Glutamatergic neuron (in vitro differentiated cells): ENCODE measurements at regions not wholly inside any gene's neighbourhood (a gene's known extent, or its start where the extent isn't known, plus 50 kb on each side); places are given as distances from the start of the nearest gene placed in this dataset.

Experiments used
- DNase-seq: peaks from one replicate; pipeline ENCODE4 v3.0.0; 2022
- H3K27ac Mint-ChIP-seq: one replicate; pipeline ENCODE4 v1.8.0; 2020; ENCODE audit warnings: mild to moderate bottlenecking, mixed read lengths, inconsistent platforms; ENCODE audit not compliant: unreplicated experiment
- H3K27me3 Mint-ChIP-seq: one replicate; pipeline ENCODE4 v1.8.0; 2020; ENCODE audit warnings: mild to moderate bottlenecking, moderate library complexity, mixed read lengths, inconsistent platforms; ENCODE audit not compliant: unreplicated experiment
- H3K36me3 Mint-ChIP-seq: one replicate; pipeline ENCODE4 v1.8.0; 2020; ENCODE audit warnings: mild to moderate bottlenecking, mixed read lengths, inconsistent platforms; ENCODE audit not compliant: unreplicated experiment
- H3K4me1 Mint-ChIP-seq: one replicate; pipeline ENCODE4 v1.8.0; 2020; ENCODE audit warnings: mild to moderate bottlenecking, low read depth, mixed read lengths, inconsistent platforms; ENCODE audit not compliant: unreplicated experiment
- H3K4me3 Mint-ChIP-seq: one replicate; pipeline ENCODE4 v1.8.0; 2020; ENCODE audit warnings: mild to moderate bottlenecking, mixed read lengths, inconsistent platforms; ENCODE audit not compliant: unreplicated experiment
- H3K9me3 Mint-ChIP-seq: one replicate; pipeline ENCODE4 v1.8.0; 2020; ENCODE audit warnings: mild to moderate bottlenecking, moderate library complexity, mixed read lengths, inconsistent platforms; ENCODE audit not compliant: unreplicated experiment
- TF ChIP-seq, protein P1 (sequence below): fragments of 200-600 bp; sonication (generic); IDR thresholded peaks from one replicate; pipeline ENCODE4 v1.5.0; 2021; ENCODE audit not compliant: partially characterized antibody, unreplicated experiment

DNA sequence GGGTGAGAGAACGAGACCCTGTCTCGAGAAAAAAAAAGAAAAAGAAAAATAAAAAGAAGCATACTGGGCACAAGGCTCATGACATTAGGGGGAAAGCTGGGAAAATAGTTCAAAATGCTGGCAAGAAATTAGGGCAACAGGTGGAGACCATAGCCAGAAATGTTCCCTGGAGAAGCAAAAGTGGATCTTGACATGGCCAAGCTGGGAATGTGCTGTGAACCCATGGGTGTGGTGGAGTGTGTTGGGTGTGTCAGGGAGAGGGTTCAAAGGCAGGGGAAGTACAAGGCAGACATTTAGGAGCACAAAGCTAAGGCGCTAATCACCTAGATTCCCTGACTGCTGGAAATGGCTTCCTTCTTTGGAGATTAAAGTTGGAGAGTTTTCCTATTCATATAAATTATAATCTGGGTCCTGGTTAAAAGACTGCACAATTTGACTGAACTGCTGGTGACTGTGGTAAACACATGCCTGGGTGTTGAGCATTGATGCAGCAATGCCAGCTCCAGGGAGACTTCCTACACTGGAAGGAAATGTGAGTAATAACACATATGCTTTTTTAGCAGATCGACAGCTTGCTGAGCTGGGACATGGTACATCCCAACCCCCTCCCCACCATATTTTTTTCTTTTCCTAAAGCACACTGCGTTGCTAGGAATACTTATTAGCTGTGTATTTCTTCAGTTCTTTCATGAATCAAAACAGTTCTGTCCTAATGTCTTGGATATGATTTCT is 70.1 kb upstream of the ARHGAP21 start:
- H3K4me3 Mint-ChIP-seq, result no peak overlapping the region
- H3K36me3 Mint-ChIP-seq, result no peaks in the 10 kb centered on the region
- no peak overlapping the region for H3K27ac Mint-ChIP-seq
- no peaks in the 10 kb centered on the region for H3K27me3 Mint-ChIP-seq
- H3K4me1 Mint-ChIP-seq, result peaks cover 1% of the 10 kb centered on the region
- no peaks in the 10 kb centered on the region for H3K9me3 Mint-ChIP-seq
- DNase-seq, result no peak
- TF ChIP-seq, protein P1, sequence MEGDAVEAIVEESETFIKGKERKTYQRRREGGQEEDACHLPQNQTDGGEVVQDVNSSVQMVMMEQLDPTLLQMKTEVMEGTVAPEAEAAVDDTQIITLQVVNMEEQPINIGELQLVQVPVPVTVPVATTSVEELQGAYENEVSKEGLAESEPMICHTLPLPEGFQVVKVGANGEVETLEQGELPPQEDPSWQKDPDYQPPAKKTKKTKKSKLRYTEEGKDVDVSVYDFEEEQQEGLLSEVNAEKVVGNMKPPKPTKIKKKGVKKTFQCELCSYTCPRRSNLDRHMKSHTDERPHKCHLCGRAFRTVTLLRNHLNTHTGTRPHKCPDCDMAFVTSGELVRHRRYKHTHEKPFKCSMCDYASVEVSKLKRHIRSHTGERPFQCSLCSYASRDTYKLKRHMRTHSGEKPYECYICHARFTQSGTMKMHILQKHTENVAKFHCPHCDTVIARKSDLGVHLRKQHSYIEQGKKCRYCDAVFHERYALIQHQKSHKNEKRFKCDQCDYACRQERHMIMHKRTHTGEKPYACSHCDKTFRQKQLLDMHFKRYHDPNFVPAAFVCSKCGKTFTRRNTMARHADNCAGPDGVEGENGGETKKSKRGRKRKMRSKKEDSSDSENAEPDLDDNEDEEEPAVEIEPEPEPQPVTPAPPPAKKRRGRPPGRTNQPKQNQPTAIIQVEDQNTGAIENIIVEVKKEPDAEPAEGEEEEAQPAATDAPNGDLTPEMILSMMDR, result no peak

DNA sequence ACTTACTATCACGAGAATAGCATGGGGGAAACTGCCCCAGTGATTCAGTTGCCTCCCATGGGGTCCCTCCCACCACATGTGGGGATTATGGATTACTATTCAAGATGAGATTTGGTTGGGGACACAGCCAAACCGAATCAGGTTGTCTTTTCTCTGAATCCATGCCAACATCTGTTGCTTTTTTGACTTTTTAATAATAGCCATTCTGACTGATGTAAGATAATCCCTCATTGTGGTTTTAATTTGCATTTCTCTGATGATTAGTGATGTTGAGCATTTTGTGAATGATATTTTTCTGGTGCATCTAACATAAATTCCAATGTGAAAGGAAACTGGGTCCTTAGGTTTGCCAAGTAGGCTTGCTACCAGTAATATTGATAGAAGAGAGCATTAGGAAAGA is 69.0 kb upstream of the ARHGAP21 start:
- H3K4me1 Mint-ChIP-seq, result peaks cover 1% of the 10 kb centered on the region
- no peak for DNase-seq
- no peaks in the 10 kb centered on the region for H3K36me3 Mint-ChIP-seq
- H3K27ac Mint-ChIP-seq, result no peak overlapping the region
- no peaks in the 10 kb centered on the region for H3K27me3 Mint-ChIP-seq
- no peaks in the 10 kb centered on the region for H3K9me3 Mint-ChIP-seq
- H3K4me3 Mint-ChIP-seq, result no peak overlapping the region
- TF ChIP-seq, protein P1, result no peak

DNA sequence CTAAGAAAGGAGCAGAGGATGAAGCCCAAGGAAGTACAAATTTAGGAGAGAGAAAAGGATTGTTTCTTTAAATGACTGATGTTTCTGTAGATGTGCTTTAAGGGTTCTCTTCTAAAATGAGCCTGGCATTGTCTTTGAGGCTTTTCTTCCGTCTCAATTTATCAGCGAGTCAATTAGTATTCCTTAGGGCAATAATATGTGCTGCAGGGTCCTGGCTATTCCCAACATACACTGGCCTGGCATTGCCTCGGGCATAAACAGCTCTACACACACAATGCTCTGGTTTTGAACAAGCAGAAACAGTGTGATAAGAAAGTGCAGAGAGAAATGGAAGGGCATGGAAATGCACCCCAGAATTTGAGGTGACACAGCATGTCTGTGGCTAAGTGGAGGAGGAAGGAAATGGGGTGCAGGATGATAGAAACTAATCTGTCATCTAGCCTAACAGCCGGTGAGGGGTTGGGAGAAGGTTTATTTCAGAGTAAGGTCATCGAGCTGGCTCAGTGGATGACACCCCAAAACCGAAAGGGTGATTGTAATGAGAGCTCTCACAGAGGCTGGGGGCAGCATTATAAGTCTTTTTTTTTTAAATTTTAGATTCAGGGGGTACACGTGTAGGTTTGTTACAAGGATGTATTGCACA is 67.5 kb upstream of the ARHGAP21 start:
- Mint-ChIP-seq H3K36me3 (no peaks in the 10 kb centered on the region), H3K27ac (no peak overlapping the region), H3K4me1 (peaks cover 1% of the 10 kb centered on the region), H3K27me3 (no peaks in the 10 kb centered on the region), H3K9me3 (no peaks in the 10 kb centered on the region), H3K4me3 (no peak overlapping the region)
- no peak for DNase-seq
- TF ChIP-seq, protein P1, result no peak

DNA sequence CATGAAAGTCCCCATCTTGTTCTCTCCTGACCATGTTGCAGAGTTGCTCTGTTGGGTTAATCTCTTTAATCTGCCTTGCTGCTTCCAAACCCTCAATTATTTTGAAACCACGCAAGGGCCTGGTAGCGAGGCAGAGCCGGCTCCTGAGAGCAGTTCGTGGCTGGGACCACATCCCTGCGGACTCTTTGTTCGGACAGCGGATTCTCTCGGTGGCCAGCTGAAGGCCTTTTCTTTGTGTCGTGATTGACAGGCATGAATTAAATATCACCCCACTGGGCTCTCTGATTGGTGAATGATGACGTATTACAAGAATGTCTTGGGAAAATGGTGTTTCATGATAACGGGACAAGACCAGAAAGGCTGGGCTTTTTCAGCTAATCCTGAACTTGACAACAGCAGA is 66.9 kb upstream of the ARHGAP21 start:
- Mint-ChIP-seq H3K4me1 (peaks cover 1% of the 10 kb centered on the region), H3K27ac (no peak overlapping the region), H3K36me3 (no peaks in the 10 kb centered on the region), H3K27me3 (no peaks in the 10 kb centered on the region), H3K9me3 (no peaks in the 10 kb centered on the region), H3K4me3 (no peak overlapping the region)
- peak; percentile 27 for DNase-seq
- TF ChIP-seq, protein P1, result no peak

DNA sequence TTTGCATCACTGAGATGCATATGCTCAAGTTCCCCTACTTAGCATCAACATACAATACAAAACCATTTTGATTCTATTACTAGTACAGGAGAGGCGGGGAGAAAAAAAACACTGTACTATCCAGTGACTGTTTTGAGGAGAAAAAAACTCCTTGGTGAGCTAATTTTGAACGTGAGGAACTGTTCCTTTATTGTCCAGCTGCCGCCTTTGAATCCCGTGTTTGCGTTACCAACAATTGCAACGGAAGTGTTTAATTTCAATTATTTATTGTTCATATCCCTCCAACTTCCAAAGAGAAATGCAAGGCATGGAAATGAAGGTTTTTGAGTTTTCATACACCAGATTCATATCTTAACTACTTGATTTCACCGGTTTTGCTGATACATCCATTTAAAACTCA is 66.4 kb upstream of the ARHGAP21 start:
- Mint-ChIP-seq H3K27ac (peak overlapping the region; percentile 31), H3K36me3 (no peaks in the 10 kb centered on the region)
- TF ChIP-seq, protein P1, result no peak

More for the DNA sequence above, 66.4 kb upstream of the ARHGAP21 start:
- peaks cover 1% of the 10 kb centered on the region for H3K4me1 Mint-ChIP-seq
- DNase-seq, result no peak
- H3K27me3 Mint-ChIP-seq, result no peaks in the 10 kb centered on the region
- H3K9me3 Mint-ChIP-seq, result no peaks in the 10 kb centered on the region
- H3K4me3 Mint-ChIP-seq, result no peak overlapping the region
